ENCODE measurements at regions not wholly inside any gene's neighbourhood (a gene's known extent, or its start where the extent isn't known, plus 50 kb on each side); places are given as distances from the start of the nearest gene placed in this dataset.

GRCh38 chr5:8580298-8580697, 711.4 kb downstream of the MTRR start:
- DNase-seq = no peak

- no peak for DNase-seq
These were observed 712.1 kb downstream of the MTRR start for GRCh38 chr5:8581047-8581446.

DNA sequence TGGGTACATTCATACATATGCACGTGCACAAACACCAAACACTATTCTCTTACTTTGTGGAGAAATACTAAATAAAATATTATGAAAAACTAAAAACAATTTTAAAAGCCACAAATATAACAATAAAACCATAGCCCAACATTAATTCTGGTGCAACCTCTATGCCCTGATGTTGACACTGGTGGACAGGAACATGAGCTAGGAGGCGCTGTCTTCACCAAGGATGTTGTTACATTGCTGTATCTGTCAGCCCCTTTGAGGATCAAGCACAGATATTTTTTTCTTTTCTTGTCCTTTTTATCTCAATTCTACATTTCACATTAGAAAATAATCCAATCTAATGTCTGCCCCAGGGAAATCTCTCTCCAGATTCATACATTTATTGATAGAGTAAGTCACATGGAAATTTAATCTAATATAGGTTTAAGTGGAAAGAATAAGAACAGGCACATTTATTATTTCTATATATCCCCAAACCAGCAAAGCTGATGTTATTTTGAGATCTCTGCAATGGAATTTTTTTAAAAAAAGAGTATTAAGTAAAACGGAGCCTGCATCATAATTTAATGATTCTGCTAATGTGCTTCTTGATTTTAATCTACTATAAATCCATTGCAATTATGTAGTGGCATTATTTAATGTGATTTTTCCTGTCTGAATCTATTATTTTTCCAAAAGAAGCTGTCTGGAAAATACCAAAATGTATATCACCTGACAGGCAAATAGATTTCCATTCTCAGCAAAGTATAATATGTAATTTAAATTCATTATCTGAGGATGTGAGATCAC, 716.5 kb downstream of the MTRR start:
- no peak for DNase-seq

GRCh38 chr5:8590959-8591358, 722.0 kb downstream of the MTRR start:
- DNase-seq = no peak

GRCh38 chr5:8598356-8598755, 729.4 kb downstream of the MTRR start:
- no peak for DNase-seq

DNA sequence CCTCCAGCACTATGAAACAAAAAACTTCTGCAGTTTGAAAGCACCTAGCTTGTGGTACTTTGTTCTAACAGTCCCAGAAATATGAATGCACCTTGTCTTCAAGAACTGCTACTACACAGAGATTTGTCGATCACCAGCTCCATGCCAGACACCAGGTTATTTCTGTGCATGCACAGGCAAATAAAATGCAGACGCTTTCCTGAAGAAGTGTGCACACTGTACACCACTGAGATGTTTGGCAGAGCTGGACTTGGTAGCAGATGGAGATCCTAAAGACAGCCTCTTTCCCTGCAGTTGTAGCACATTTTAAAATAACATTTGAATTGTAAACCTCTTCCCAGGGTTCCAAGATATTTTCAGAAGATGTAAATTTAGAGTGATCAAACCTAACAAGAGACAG, 730.0 kb downstream of the MTRR start:
- DNase-seq = no peak

- DNase-seq = no peak
These were observed 731.9 kb downstream of the MTRR start for GRCh38 chr5:8600843-8601242.

DNA sequence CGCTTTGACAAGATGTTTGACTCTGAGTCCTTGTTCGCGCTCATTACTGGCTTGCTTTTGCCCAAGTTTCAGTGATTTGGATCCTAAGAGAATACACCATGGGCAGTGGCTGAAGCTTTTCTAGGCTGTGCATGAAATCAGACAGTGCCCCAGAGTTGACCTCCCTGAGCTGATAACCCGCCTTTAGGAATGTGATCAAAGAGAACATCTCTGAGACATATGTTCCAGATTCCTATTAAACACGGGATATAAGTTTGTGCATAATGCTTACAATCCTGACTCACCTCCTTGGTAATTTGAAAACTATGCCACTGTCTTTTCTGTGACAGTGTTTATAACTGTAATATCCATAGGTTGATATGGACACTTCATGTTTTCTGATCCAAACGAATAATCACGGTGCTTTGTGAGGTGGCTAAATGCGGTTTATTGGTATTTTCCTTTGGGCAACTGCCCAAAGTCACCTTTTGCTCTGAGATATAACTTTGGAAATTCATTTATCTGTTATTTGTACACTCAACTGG, 732.9 kb downstream of the MTRR start:
- no peak for DNase-seq

DNA sequence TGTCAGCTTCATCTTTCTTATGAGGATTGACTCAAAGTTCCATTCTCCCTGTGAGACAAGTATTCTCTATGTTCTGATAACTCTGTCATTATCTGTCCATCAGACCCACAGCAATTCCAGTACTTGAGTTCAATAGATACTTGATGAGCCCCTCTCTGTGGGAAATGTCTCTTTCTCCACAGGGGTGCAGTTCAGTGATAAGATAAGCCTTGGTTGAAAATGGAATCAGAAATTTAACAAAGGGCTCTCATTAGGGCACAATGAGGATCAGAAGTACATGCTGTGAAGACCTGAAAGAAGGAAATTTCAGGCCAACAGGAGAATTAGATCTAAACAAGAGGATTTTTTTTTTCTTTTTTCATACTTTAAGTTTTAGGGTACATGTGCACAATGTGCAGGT, 737.3 kb downstream of the MTRR start:
- no peak for DNase-seq

DNA sequence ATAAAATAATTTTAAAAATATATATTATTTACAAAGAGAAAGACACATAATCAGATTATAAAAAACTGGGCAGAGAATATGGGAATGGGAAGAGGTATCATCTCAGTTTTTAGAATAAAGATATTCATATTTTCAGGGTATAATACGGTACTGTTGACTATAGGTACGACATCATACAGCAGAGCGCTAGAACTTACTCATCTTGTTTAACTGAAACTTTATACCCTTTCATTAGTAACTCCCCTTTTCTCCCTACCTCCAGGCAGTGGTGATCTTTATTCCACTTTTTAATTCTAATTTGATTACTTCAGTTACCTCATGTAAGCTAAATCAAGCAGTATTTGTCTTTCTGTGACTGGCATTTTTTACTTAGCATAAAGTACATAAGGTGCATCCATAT, 742.1 kb downstream of the MTRR start:
- DNase-seq = no peak

DNA sequence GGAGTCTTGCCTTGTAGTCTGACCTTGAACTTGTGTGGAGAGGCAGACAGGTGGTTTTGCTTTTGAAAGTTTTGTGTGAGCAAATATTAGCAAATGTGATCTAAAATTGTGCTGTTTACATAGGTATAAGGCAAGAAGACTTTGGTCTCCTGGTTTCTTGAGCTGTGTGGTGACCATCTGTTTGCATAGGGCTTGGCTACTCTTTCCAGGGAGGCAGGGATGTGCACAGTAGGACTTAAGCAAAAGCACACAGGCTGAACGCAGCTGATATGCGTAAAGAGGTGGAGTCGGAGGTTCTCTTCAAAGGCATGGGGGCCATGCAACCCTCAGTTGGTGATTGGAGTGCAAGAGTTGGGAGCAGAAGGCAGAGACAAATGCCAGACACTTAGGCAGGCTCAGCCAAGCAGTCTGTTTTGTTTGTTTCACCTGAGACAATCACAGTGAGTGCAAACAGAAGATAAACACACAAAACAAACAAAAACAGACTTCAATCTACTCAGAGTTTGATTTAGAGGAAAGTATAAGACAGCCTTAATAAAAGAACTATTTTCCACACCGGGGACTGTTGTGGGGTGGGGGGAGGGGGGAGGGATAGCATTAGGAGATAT, 744.2 kb downstream of the MTRR start:
- no peak for DNase-seq

GRCh38 chr5:8615142-8615858, 746.4 kb downstream of the MTRR start:
- no peak for DNase-seq

- DNase-seq = no peak
These were observed 759.6 kb downstream of the MTRR start for GRCh38 chr5:8628521-8628920.

DNA sequence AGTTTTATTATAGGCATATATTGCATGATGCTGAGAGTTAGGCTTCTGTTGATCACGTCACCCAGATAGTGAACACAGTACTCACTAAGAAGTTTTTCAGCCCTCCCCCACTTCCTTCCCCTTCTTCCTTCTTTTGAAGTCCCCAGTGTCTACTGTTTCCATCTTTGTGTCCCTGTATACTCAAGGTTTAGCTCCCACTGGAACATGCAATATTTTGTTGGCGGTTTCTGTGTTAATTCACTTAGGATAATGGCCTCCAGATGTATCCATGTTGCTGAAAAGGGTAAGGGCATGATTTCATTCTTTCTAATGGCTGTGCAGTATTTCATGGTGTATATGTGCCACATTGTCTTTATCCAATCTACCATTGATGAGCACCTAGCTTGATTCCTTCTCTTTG, 764.3 kb downstream of the MTRR start:
- DNase-seq = no peak

DNA sequence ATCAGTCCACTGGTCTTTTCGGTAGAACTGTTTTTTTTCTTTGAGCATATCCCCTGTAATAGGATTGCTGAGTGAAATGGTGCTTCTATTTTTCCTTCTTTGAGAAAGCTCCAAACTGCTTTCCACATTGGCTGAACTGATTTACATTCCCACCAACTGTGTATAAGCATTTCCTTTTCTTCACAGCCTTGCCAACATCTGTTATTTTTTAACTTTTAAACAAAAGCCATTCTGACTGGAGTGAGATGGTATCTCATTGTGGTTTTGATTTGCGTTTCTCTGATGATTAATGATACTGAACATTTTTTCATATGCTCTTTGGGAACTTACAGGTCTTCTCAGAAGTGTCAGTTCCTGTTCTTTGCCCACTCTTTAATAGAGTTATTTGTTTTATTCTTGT, 764.7 kb downstream of the MTRR start:
- no peak for DNase-seq

- DNase-seq = no peak
These were observed 765.3 kb downstream of the MTRR start for GRCh38 chr5:8634219-8634618.

DNA sequence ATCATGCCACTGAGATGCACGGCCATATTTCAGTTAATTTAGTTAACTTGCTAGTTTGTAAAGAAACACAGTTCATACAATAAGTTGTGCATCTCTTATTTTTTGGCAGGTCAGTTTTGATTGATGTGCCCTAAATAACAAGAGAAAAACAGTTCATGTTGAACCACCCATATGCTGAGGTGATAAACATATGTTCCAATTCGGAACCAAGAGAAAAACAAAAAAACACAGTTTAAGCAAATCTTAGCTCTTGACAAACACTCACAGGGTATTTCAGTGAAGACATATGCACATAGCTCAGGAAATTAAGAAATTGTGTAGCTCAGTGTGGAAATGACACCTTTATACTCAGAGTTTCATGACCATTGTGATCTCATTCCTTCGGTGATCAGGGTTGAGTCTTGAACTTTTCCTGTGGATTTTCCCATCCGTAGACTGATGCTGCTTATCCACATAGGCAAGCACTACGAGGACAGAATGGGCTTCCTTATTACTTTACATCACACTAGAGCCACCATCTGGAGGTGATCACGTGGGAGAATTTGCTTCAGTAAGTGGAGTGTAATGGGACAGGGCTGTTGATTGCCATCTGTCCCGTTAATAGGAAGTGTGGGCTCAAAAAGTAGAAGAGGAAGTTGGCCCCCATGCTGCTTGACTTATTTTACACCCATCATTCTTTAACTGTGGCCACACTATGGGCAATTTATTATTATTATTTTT, 773.0 kb downstream of the MTRR start:
- DNase-seq = no peak

GRCh38 chr5:8644377-8644776, 775.4 kb downstream of the MTRR start:
- no peak for DNase-seq

DNA sequence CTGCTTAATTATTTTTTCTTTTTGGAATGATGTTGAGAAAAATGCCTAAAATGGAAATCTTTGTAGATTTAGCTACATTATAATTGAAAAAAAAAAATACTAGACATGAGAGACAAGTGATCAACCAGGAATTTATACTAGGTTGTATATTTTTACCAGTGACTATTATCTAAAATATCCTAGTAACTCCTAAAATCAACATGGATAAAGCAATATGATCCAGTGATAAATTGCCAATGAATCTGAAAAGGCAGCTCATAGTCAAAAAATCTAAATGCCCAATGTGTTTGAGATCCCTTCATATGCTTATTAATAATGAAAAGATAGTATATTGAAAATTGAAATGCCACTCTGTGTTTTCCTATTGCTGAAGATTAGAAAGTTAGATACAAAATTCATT, 778.2 kb downstream of the MTRR start:
- no peak for DNase-seq

- DNase-seq = no peak
These were observed 781.2 kb downstream of the MTRR start for GRCh38 chr5:8650186-8650585.

DNA sequence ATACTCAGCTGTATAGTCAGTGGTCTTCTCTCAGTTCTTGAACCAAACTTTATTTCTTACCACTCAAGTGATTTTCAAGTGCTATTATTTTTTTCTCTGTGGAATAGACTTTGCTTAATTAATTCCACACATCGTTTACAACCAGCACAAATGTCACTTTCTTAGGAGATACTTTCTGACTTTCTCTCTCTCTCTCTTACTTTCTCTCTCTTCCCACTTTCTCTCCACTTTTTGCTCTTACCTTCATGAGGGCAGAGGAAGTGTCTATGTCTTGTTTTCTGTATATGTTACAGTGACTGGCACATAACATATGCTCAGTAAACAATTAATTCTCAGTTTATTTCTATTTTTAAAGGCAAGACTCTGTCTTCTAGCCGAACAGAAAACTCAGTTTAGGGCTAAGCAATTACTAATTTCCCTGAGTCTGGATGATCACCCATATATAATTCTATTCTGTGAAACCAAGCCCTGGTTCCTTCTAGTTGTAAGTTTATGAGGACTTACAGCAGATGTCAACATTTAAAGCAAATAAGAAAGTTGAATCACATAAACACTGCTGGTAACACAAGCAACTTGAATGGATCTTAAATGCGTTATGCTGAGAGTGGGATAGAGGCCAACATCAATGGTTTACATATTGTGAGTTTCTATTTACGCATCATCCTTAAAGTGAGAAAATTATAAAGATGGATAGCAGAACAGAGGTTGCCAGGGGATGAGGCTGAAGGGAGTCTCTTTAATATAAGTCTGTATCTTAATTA, 791.4 kb downstream of the MTRR start:
- DNase-seq = no peak

- no peak for DNase-seq
These were observed 794.4 kb downstream of the MTRR start for GRCh38 chr5:8663374-8663773.

GRCh38 chr5:8675182-8675581, 806.2 kb downstream of the MTRR start:
- no peak for DNase-seq

Data from stimulated activated CD4-positive, alpha-beta T cell treated with anti-CD3 and anti-CD28 coated beads, Interleukin-15, amount 100 ng/mL, for 24 hours (primary cell).